ENCODE measurements at regions not wholly inside any gene's neighbourhood (a gene's known extent, or its start where the extent isn't known, plus 50 kb on each side); places are given as distances from the start of the nearest gene placed in this dataset.

DNA sequence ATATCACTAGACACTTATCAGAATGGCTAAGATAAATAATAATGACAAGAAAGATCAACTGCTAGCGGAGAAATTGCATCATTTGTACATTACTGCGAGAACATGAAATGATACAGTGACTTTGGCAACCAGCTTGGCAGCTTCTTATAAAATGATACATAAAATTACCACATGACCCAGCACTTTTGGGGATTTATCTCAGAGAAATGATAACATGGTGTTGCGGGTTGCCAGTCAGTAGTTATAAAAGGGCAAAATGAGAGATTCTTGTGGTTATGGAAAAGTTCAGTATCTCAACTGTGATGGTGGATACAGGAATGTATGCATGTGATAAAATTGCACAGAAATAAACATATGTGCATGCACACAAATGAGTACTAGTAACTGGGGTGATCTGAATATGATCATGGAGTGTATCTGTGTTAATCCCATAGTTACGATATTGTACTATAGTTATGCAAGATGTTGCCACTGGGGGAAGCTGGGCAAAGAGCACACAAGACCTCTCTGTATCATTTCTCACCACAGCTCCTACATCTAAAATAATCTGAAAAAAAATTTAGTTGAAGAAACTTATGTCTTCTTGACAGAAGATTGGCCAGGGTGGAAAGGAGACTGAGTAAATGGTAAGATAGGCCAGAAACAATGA, 128.9 kb downstream of the NXNL2 start (continued):
- TF ChIP-seq TBP (IDR thresholded peaks at IDR 0.05; ENCODE audit: low read depth, low read length) (no peak), CTBP2 (IDR thresholded peaks at IDR 0.05; ENCODE audit: borderline replicate concordance, insufficient read depth, insufficient read length, low read length) (no peak), TAF1 (IDR thresholded peaks at IDR 0.05; ENCODE audit: low read depth, low read length) (no peak), KDM4A (IDR thresholded peaks at IDR 0.05; ENCODE audit: low read depth, low read length, severe bottlenecking) (no peak)

Data from H1 (cell line).